Adipocyte (in vitro differentiated cells): ENCODE measurements at regions not wholly inside any gene's neighbourhood (a gene's known extent, or its start where the extent isn't known, plus 50 kb on each side); places are given as distances from the start of the nearest gene placed in this dataset.

Experiments
- DNase-seq: peaks from one replicate; pipeline ENCODE4 v3.0.0-alpha.2; 2015; ENCODE audit warnings: low read depth
- H3K27me3 ChIP-seq: replicated peaks from 2 replicates; pipeline ENCODE4 v1.7.0; 2013; ENCODE audit warnings: mild to moderate bottlenecking, low read length, moderate library complexity; ENCODE audit not compliant: control insufficient read depth, insufficient read depth
- H3K36me3 ChIP-seq: 2 replicates; pipeline ENCODE4 v1.7.0; 2013; ENCODE audit warnings: low read length, mild to moderate bottlenecking, moderate library complexity; ENCODE audit not compliant: control insufficient read depth, insufficient read depth, severe bottlenecking
- H3K4me1 ChIP-seq: 2 replicates; pipeline ENCODE4 v1.7.0; 2013; ENCODE audit warnings: mild to moderate bottlenecking, low read length, moderate library complexity; ENCODE audit not compliant: control insufficient read depth, insufficient read depth
- H3K4me3 ChIP-seq: 2 replicates; pipeline ENCODE4 v1.7.0; 2013; ENCODE audit warnings: mild to moderate bottlenecking, low read length, moderate library complexity
- H3K9ac ChIP-seq: 2 replicates; pipeline ENCODE4 v1.7.0; 2013; ENCODE audit warnings: mild to moderate bottlenecking, low read length, moderate library complexity
- H3K9me3 ChIP-seq: 2 replicates; pipeline ENCODE4 v1.7.0; 2013; ENCODE audit warnings: mild to moderate bottlenecking, low read length, moderate library complexity; ENCODE audit not compliant: control insufficient read depth

DNA sequence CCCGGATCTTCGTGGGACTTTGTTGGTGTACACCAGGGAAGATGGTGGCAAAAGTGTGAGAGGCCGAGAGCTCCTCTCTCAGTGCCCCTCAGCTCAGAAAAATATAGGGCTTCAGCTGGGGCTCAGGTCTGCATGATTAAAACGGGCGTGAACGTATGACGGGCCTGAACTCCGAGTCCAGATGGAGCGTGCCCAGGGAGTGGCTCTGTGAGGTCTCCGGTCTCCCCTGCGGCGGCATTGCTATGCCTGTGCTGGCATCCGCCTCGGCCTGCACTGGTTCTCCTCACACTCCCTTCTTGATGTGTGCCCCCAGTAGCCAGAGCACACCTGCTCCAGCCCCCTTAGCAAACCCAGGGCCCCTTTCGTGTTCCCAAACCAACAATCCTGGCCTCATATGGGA, 82.0 kb downstream of the TEX29 start:
- Histone ChIP-seq H3K36me3 (no peaks in the 10 kb centered on the region), H3K27me3 (peaks cover 33% of the 10 kb centered on the region)
- no peak for DNase-seq

DNA sequence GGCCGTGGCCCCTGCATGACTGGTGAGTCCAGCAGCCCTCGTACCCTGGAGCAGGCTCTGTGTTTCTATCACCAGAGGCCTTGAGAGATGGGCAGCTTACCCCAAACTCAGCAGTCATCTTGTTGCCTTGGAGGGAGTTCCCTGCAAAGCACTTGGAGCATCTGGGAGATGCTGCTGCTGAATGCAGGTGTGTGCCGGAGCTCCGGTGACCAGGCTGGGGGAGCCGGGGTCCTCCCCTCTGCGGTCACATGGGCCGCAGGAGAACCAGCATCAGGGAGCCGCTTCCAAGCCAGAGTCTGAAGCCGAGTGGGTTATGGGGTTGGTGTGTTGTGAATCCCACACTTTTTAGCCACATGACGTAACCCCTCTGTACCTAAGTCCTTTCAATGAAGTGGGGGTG, 82.8 kb downstream of the TEX29 start:
- Histone ChIP-seq H3K9me3 (no peaks in the 10 kb centered on the region), H3K4me1 (no peaks in the 10 kb centered on the region), H3K4me3 (no peak overlapping the region), H3K36me3 (no peaks in the 10 kb centered on the region), H3K9ac (no peak overlapping the region), H3K27me3 (peaks cover 33% of the 10 kb centered on the region)
- no peak for DNase-seq

More for the DNA sequence above, 82.0 kb downstream of the TEX29 start:
- no peak overlapping the region for H3K4me3 ChIP-seq
- H3K9me3 ChIP-seq: no peaks in the 10 kb centered on the region
- H3K4me1 ChIP-seq: no peaks in the 10 kb centered on the region
- H3K9ac ChIP-seq: no peak overlapping the region

DNA sequence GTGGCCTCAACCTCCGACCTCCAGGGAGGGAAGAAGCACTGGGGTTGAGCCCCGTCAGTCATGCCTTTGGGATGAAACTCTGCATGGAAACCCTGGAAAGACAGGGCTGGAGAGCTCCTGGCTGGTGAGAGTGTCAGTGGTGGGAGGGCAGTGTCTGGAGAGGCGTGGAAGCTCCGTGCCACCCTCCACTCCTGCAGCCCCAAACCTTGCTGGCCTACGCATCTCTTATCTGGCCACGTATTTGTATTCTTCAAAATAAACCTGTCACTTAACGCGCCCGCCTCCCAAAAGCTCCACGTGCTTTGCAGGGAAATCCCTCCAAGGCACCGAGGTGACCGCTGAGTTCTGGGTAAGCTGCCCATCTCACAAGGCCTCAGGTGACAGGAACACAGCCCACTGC, 84.3 kb downstream of the TEX29 start:
- Histone ChIP-seq H3K4me1 (no peaks in the 10 kb centered on the region), H3K9ac (no peak overlapping the region), H3K36me3 (no peaks in the 10 kb centered on the region), H3K27me3 (peaks cover 34% of the 10 kb centered on the region), H3K4me3 (no peak overlapping the region), H3K9me3 (no peaks in the 10 kb centered on the region)
- DNase-seq: no peak

DNA sequence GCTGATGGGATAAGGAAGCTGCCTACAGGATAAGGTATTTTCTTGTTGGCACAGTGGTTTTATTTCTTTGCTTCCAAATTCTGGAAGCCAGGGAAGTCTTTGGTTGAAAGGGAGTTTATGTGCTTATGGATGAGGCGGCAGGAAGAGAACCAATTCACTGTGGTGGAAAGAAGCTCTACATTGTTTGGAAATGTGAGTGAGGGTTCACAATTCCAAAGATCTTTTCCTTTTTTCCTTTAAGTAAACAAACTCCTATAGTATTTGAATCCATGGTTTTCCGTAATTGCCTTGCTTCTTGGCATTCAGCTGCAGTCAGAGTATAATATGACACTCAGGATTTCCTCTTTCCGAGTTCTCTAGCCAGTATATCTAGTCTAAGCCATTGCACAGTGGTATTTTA, 86.2 kb downstream of the TEX29 start:
- Histone ChIP-seq H3K27me3 (peaks cover 47% of the 10 kb centered on the region), H3K4me3 (no peak overlapping the region), H3K4me1 (no peaks in the 10 kb centered on the region), H3K36me3 (no peaks in the 10 kb centered on the region), H3K9me3 (no peaks in the 10 kb centered on the region), H3K9ac (no peak overlapping the region)
- no peak for DNase-seq

DNA sequence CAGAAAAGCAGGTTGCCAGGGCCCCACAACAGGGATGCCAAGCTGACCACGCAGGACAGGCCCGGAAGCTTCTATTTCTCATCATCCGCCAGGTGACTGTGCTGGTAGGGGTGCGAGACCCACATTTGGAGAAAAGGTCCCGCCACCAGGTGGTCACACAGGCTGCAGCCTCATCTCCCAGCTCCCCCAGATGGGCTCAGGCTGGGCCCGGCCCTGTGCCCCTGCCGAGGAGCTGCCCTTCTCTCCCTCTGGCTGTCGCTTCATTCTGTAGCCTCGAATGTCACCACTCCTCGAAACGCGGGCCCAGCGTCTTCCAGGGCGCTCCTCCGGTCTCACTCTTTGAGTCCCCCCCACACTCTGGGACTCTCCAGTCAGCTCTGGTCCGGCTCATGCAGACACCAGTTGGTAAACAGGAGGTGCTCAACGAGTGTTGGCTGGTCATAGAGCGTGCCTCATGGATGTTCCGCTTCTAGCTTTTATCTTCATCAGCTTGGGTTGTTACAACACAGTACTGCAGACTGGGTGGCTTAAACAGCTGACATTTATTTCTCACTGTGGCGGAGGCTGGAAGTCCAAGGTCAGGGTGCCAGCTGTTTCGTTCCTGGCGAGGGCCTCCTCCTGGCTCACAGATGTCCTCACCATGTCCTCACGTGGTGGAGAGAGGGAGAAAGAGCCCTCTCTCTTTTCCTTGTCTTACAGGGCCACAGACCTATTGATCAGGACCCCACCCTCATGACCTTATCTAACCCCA, 87.1 kb downstream of the TEX29 start:
- H3K9ac ChIP-seq: no peak overlapping the region
- H3K4me3 ChIP-seq: no peak overlapping the region
- no peaks in the 10 kb centered on the region for H3K4me1 ChIP-seq
- H3K27me3 ChIP-seq: peaks cover 53% of the 10 kb centered on the region
- no peaks in the 10 kb centered on the region for H3K36me3 ChIP-seq
- H3K9me3 ChIP-seq: no peaks in the 10 kb centered on the region
- no peak for DNase-seq

DNA sequence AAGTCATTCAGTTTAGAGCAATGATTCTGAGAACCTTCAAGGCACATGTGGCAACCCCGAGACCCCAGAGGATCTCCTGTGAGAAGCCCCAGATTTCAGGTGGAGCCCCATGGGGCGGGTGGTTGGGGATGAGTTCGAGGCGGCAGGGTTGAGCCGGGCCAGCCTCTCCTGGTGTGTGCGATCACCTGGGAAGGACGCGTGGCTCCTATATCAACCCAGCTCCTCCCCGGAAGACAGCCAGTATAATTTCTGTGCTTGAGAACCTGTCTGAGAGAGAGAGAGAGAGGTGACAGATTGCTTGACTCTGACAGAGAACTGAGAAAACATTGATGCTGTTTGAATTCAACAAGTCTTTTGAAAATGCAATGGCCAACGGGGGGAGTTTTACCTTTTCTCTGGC, 89.0 kb downstream of the TEX29 start:
- H3K9me3 ChIP-seq: no peaks in the 10 kb centered on the region
- H3K4me1 ChIP-seq: no peaks in the 10 kb centered on the region
- DNase-seq: no peak
- H3K27me3 ChIP-seq: peaks cover 65% of the 10 kb centered on the region
- H3K9ac ChIP-seq: no peak overlapping the region
- H3K4me3 ChIP-seq: no peak overlapping the region
- no peaks in the 10 kb centered on the region for H3K36me3 ChIP-seq

DNA sequence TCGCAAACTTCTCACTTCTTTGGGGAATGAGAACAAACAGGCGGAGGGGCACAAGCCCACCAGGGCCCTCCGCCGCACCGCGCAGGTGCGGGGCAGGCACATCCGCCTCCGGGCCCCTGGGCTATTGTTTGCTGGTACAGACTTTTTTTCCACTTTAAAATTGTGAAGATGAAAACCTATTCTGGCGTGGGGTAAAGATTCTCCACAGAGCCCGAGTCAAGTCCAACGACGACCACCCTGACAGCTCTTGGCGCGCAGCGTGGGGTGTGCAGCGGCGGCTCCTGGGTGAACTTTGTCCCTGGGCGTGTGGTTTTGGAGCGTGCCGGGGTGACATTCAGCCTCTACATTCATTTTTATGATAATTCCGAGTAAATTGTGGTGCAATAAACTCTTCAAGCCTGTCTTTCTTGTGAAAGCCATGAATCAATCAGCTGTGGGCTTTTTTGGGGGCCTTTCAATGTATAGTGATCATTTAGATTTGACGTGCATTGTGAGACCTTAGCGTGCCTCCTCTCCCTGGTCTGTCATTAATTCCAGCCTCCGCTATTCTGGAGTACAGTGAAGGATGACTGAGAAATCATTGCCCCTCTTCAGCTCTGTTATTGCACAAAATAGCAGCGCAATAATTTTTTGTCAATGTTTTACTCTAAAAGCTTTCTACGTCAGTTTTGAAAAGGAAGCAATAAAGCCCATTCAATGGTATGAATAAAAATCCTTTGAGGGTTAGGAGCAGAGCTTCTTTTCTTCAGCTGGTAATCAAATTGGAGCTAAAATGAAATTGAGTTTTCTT, 90.0 kb downstream of the TEX29 start:
- Histone ChIP-seq H3K9me3 (no peaks in the 10 kb centered on the region), H3K36me3 (no peaks in the 10 kb centered on the region), H3K4me3 (no peak overlapping the region), H3K9ac (no peak overlapping the region), H3K27me3 (peaks cover 70% of the 10 kb centered on the region), H3K4me1 (no peaks in the 10 kb centered on the region)
- no peak for DNase-seq

DNA sequence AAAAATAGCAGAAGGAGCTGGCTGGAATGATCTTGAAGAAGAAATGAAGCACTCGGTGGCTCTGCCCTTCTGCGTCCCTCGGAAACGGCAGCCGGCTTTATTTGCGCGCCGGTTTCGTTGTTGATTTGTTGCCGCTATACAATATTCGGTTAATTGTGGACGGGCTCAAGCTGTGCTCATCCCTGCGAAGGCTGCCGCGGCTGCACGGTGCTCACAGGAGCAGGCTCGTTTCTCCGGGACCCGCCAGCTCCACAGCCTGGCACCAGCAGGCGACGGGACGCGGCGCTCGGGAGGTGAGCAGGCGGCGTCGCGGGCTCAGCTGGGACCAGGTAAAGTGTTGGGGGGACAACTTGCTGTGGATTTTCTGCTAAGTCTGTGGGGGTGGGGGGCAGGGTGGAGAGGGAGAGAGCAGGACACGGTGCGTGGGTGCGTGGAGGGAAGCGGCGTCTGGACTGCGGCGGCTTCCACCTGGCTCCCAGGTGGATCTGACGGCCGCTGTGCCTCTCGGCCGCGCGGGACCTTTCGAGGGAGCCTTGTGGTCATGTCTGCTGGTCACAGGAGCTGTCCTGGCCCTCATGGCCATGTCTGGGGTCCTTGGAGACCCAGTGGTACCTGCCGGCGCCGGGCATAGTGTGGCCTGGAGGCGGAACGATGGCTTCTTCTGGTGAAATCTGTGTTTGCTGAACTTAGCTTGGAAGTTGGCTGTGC, 90.9 kb downstream of the TEX29 start:
- H3K9ac ChIP-seq: no peak overlapping the region
- no peak for DNase-seq
- no peaks in the 10 kb centered on the region for H3K9me3 ChIP-seq
- no peaks in the 10 kb centered on the region for H3K4me1 ChIP-seq
- H3K4me3 ChIP-seq: no peak overlapping the region
- H3K27me3 ChIP-seq: peaks cover 68% of the 10 kb centered on the region
- no peaks in the 10 kb centered on the region for H3K36me3 ChIP-seq

DNA sequence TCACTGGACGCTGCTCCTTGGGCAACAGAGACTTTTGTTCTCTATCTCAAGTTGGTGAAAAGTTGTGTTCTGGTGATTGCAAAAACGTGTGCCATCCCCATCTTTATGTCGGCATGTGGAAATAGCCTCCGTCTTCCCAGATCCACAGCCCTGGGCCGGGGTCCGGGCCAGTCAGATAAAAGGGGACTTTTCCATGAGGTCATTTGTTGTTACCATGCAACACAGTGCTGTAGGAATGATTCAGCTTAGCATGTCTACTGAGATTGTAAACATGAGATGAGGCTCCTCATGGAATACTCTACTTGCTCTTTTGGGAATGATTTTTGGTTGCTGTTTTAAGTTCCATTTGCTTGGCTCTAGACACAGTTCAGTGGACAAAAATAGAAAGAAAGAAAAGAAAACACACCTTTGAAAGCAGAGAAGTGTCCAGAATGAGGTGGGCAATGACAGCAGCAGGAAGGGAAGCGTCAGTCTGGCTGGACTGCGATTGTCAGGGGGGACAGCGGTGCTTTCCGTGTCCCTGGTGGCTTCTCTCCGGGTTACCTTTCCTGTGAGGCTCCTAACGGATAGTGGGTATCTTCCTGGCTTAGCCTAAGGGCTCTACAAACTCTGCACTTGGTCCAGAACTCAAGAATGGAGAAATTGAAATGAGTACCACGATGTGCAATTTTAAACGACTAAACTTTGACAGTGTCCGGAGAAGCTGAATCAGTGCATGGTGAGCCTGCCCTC, 91.6 kb downstream of the TEX29 start:
- DNase-seq: no peak
- Histone ChIP-seq H3K27me3 (peaks cover 65% of the 10 kb centered on the region), H3K4me1 (no peaks in the 10 kb centered on the region), H3K9me3 (no peaks in the 10 kb centered on the region), H3K4me3 (no peak overlapping the region), H3K36me3 (no peaks in the 10 kb centered on the region), H3K9ac (no peak overlapping the region)

DNA sequence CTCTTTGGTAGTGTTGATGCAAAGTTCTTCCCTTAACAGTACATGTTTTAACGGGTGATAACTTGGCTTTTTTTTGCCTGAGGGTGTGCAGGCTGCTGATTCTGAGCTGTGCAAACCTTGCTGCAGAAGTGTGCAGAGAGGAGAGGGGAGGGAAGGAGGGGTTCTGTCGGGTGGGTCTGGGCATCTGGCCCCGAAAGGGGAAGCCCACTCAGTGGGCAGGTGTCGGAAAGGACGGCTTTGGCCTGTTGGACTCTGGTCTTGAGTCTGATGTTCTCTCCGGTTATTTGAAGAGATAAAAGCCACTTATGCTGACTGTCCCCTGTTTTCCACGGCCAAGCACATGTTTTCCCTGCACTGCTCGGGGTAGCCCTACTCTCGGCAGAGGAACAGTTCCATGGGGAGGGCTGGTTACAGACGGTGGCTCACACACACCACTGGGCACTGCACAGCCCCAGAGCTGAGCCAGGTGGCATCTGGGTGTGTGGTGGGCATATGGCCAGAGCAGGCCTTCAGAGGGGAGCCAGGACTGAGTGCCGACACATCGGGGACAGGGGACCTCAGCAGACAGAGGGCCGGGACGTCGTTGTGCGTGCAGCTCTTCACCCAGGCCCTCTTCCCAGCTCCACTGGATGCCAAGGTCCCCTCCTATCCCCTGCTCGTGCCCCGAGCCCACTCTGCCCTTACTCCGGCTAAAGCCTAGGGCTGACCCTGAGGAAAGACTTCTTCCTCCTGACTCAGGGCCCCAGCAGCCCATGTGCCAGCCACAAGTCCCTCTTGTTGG, 93.2 kb downstream of the TEX29 start:
- Histone ChIP-seq H3K4me1 (no peaks in the 10 kb centered on the region), H3K36me3 (no peaks in the 10 kb centered on the region), H3K9ac (no peak overlapping the region), H3K27me3 (peaks cover 72% of the 10 kb centered on the region), H3K4me3 (no peak overlapping the region), H3K9me3 (no peaks in the 10 kb centered on the region)
- no peak for DNase-seq
